Non-pigmented ciliary epithelial cell (primary cell): ENCODE measurements at regions not wholly inside any gene's neighbourhood (a gene's known extent, or its start where the extent isn't known, plus 50 kb on each side); places are given as distances from the start of the nearest gene placed in this dataset.
"Not testable (repeated sequence)": the region's sequence is repeated elsewhere in the genome, so short reads cannot be mapped to it uniquely, and the experiment has no call there.

Experiments used
- DNase-seq: peaks from one replicate; pipeline ENCODE4 v3.0.0-alpha.2; 2010; ENCODE audit warnings: low read depth

DNA sequence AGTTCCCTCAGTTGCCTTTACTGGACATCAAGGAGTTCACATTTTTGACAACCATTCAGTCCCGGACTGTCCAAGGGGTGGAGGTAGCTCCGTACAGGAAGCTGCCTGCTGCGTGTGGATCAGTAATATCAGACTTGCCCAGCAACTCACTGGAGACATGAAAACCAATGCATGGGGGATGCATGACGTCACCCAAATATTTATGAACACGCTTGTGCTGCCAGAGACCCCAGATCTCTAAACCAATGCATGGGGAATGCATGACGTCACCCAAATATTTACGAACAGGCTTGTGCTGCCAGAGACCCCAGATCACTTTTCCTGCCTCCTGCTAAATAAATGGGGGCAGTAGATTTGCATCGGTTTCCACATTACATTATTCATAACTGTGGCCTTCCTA, 2137.4 kb upstream of the DEFB115 start:
- DNase-seq = not testable (repeated sequence)

DNA sequence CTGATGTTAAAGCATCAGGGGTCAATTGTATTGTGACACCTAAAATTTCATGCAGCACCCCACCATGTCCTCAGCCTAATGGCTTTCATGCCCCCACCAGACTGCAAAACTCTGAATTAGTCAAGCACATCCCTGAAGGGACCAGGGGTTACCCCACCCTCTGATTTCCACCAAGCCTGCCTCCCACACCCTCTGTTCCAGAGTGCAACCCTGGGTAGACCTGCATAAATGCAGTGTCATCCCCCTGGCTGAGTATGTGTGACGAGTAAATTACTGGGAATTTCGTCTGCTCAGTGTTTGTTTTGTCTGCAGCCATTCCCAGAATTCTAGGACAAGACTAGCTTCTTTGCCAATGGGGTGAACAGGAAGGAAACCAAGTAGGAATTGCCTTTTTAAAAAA, 2136.9 kb upstream of the DEFB115 start:
- DNase-seq = not testable (repeated sequence)

GRCh38 chr20:29122784-29123183, 2134.7 kb upstream of the DEFB115 start:
- not testable (repeated sequence) for DNase-seq

DNA sequence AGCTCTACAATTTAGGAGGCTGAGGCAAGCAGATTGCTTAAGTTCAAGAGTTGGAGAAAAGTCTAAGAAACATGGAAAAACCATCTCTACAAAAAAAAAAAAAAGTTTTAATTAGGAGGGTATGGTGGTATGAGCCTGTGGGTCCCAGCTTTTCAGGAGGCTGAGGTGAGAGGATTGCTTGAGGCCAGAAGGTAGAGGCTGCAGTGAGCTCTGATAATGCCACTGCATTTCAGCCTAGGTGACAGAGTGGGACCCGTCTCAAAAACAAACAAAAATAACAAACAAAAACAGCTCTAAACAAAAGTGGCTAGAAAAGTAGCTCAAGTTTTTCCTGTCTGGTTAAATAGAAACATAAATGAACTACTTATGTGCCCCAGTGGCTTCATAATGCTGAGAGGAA, 2133.6 kb upstream of the DEFB115 start:
- no peak for DNase-seq
